HepG2 (cell line): ENCODE measurements at regions not wholly inside any gene's neighbourhood (a gene's known extent, or its start where the extent isn't known, plus 50 kb on each side); places are given as distances from the start of the nearest gene placed in this dataset.

ENCODE experiments used
- CEBPB ChIP-seq: IDR thresholded peaks from 2 replicates; pipeline ENCODE4 v1.6.1; 2011; ENCODE audit warnings: low read depth, low read length, improper control_type of control experiment, borderline replicate concordance
- GLI4 ChIP-seq: sonication (generic); formaldehyde crosslinking; IDR thresholded peaks from 2 replicates; pipeline ENCODE4 v1.5.1; 2020; ENCODE audit warnings: missing genetic modification reagents, mild to moderate bottlenecking, moderate library complexity, borderline replicate concordance
- HMG20B ChIP-seq: conservative IDR thresholded peaks from 2 replicates; pipeline ENCODE4 v1.6.1; 2016; ENCODE audit warnings: missing genetic modification reagents, missing compliant biosample characterization
- KLF12 ChIP-seq: sonication (generic); formaldehyde crosslinking; IDR thresholded peaks from 2 replicates; pipeline ENCODE4 v1.4.0; 2020; ENCODE audit warnings: missing genetic modification reagents, borderline replicate concordance
- KLF15 ChIP-seq: sonication (generic); formaldehyde crosslinking; IDR thresholded peaks from 2 replicates; pipeline ENCODE4 v1.8.1; 2023; ENCODE audit warnings: borderline replicate concordance, mild to moderate bottlenecking, inconsistent platforms, missing genetic modification reagents, mixed read lengths
- NKX3-1 ChIP-seq: sonication (generic); formaldehyde crosslinking; IDR thresholded peaks from 2 replicates; pipeline ENCODE4 v1.5.0; 2020; ENCODE audit warnings: missing genetic modification reagents
- PHF20 ChIP-seq: sonication (generic); formaldehyde crosslinking; IDR thresholded peaks from 2 replicates; pipeline ENCODE4 v1.5.0; 2020; ENCODE audit warnings: mild to moderate bottlenecking, missing genetic modification reagents
- PRDM10 ChIP-seq: sonication (generic); formaldehyde crosslinking; IDR thresholded peaks from 2 replicates; pipeline ENCODE4 v1.4.0; 2020; ENCODE audit warnings: low read depth, missing genetic modification reagents
- RFXANK ChIP-seq: IDR thresholded peaks from 2 replicates; pipeline ENCODE4 v1.6.1; 2016
- RFXAP ChIP-seq: sonication (generic); formaldehyde crosslinking; IDR thresholded peaks from 2 replicates; pipeline ENCODE4 v1.4.0; 2020; ENCODE audit warnings: missing genetic modification reagents, borderline replicate concordance
- TAF1 ChIP-seq: sonication (generic); formaldehyde crosslinking; IDR thresholded peaks from 2 replicates; pipeline ENCODE4 v1.4.0; 2020; ENCODE audit warnings: missing genetic modification reagents
- TERF1 ChIP-seq: sonication (generic); formaldehyde crosslinking; IDR thresholded peaks from 2 replicates; pipeline ENCODE4 v1.8.0; 2022; ENCODE audit warnings: mild to moderate bottlenecking, missing genetic modification reagents, moderate library complexity
- YEATS4 ChIP-seq: sonication (generic); formaldehyde crosslinking; IDR thresholded peaks from 2 replicates; pipeline ENCODE4 v1.4.0; 2020; ENCODE audit warnings: missing genetic modification reagents, borderline replicate concordance
- ZNF17 ChIP-seq: sonication (generic); formaldehyde crosslinking; IDR thresholded peaks from 2 replicates; pipeline ENCODE4 v1.5.0; 2020; ENCODE audit warnings: mild to moderate bottlenecking, missing genetic modification reagents
- ZNF354B ChIP-seq: sonication (generic); formaldehyde crosslinking; IDR thresholded peaks from 2 replicates; pipeline ENCODE4 v1.8.0; 2022; ENCODE audit warnings: mild to moderate bottlenecking, missing genetic modification reagents
- ZNF564 ChIP-seq: sonication (generic); formaldehyde crosslinking; IDR thresholded peaks from 2 replicates; pipeline ENCODE4 v1.8.1; 2023; ENCODE audit warnings: mild to moderate bottlenecking, missing genetic modification reagents
- ZNF878 ChIP-seq: sonication (generic); formaldehyde crosslinking; IDR thresholded peaks from 2 replicates; pipeline ENCODE4 v1.8.1; 2023; ENCODE audit warnings: mild to moderate bottlenecking, missing genetic modification reagents, moderate library complexity
- TF ChIP-seq, protein P1 (sequence below): sonication (generic); formaldehyde crosslinking; IDR thresholded peaks from 2 replicates; pipeline ENCODE4 v1.4.0; 2020; ENCODE audit warnings: missing genetic modification reagents, borderline replicate concordance
- TF ChIP-seq, protein P2 (sequence below): sonication (generic); formaldehyde crosslinking; IDR thresholded peaks from 2 replicates; pipeline ENCODE4 v1.5.0; 2020; ENCODE audit warnings: mild to moderate bottlenecking, missing genetic modification reagents
- TF ChIP-seq, protein P3 (sequence below): sonication (generic); formaldehyde crosslinking; IDR thresholded peaks from 2 replicates; pipeline ENCODE4 v1.5.0; 2020; ENCODE audit warnings: missing genetic modification reagents

- TF ChIP-seq TERF1, result 0 out of 2 replicates have a peak, but pooled peaks have one; percentile 17
- TF ChIP-seq, protein P1, sequence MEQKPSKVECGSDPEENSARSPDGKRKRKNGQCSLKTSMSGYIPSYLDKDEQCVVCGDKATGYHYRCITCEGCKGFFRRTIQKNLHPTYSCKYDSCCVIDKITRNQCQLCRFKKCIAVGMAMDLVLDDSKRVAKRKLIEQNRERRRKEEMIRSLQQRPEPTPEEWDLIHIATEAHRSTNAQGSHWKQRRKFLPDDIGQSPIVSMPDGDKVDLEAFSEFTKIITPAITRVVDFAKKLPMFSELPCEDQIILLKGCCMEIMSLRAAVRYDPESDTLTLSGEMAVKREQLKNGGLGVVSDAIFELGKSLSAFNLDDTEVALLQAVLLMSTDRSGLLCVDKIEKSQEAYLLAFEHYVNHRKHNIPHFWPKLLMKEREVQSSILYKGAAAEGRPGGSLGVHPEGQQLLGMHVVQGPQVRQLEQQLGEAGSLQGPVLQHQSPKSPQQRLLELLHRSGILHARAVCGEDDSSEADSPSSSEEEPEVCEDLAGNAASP, result 0 out of 2 replicates have a peak, but pooled peaks have one; percentile 2
- TF ChIP-seq KLF12 (CRISPR knock-in tag), result peak; percentile 89
- no peak for TF ChIP-seq GLI4
- no peak for TF ChIP-seq RFXANK (CRISPR knock-in tag)
- TF ChIP-seq TAF1, result no peak
- no peak for TF ChIP-seq PHF20
- no peak for TF ChIP-seq NKX3-1
- TF ChIP-seq, protein P2, sequence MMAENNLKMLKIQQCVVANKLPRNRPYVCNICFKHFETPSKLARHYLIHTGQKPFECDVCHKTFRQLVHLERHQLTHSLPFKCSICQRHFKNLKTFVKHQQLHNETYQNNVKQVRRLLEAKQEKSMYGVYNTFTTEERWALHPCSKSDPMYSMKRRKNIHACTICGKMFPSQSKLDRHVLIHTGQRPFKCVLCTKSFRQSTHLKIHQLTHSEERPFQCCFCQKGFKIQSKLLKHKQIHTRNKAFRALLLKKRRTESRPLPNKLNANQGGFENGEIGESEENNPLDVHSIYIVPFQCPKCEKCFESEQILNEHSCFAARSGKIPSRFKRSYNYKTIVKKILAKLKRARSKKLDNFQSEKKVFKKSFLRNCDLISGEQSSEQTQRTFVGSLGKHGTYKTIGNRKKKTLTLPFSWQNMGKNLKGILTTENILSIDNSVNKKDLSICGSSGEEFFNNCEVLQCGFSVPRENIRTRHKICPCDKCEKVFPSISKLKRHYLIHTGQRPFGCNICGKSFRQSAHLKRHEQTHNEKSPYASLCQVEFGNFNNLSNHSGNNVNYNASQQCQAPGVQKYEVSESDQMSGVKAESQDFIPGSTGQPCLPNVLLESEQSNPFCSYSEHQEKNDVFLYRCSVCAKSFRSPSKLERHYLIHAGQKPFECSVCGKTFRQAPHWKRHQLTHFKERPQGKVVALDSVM (CRISPR knock-in tag), result 0 out of 2 replicates have a peak, but pooled peaks have one; percentile 23
- TF ChIP-seq CEBPB, result no peak
- TF ChIP-seq ZNF354B (CRISPR knock-in tag), result no peak
- peak; percentile 34; the same call in 1 of the 2 replicates for TF ChIP-seq ZNF564
- TF ChIP-seq HMG20B (CRISPR knock-in tag), result no peak
- TF ChIP-seq YEATS4, result 0 out of 2 replicates have a peak, but pooled peaks have one; percentile 51
- TF ChIP-seq, protein P3, sequence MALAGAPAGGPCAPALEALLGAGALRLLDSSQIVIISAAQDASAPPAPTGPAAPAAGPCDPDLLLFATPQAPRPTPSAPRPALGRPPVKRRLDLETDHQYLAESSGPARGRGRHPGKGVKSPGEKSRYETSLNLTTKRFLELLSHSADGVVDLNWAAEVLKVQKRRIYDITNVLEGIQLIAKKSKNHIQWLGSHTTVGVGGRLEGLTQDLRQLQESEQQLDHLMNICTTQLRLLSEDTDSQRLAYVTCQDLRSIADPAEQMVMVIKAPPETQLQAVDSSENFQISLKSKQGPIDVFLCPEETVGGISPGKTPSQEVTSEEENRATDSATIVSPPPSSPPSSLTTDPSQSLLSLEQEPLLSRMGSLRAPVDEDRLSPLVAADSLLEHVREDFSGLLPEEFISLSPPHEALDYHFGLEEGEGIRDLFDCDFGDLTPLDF (CRISPR knock-in tag), result no peak
- no peak for TF ChIP-seq PRDM10 (CRISPR knock-in tag)
- no peak for TF ChIP-seq ZNF17 (CRISPR knock-in tag)
- TF ChIP-seq RFXAP (CRISPR knock-in tag), result no peak
- no peak for TF ChIP-seq KLF15 (CRISPR knock-in tag)
- no peak for TF ChIP-seq ZNF878
Observed at GRCh38 chr3:11719406-11720303, 75.9 kb upstream of the VGLL4 start (continued).
